ENCODE measurements at regions not wholly inside any gene's neighbourhood (a gene's known extent, or its start where the extent isn't known, plus 50 kb on each side); places are given as distances from the start of the nearest gene placed in this dataset.

- H2AFZ ChIP-seq (ENCODE audit: low read depth, low read length), result no peak overlapping the region
- no peak overlapping the region for H3K9ac ChIP-seq (ENCODE audit: low read length)
These were observed 286.1 kb downstream of the SHOX2 start for GRCh38 chr3:157820157-157820517.

DNA sequence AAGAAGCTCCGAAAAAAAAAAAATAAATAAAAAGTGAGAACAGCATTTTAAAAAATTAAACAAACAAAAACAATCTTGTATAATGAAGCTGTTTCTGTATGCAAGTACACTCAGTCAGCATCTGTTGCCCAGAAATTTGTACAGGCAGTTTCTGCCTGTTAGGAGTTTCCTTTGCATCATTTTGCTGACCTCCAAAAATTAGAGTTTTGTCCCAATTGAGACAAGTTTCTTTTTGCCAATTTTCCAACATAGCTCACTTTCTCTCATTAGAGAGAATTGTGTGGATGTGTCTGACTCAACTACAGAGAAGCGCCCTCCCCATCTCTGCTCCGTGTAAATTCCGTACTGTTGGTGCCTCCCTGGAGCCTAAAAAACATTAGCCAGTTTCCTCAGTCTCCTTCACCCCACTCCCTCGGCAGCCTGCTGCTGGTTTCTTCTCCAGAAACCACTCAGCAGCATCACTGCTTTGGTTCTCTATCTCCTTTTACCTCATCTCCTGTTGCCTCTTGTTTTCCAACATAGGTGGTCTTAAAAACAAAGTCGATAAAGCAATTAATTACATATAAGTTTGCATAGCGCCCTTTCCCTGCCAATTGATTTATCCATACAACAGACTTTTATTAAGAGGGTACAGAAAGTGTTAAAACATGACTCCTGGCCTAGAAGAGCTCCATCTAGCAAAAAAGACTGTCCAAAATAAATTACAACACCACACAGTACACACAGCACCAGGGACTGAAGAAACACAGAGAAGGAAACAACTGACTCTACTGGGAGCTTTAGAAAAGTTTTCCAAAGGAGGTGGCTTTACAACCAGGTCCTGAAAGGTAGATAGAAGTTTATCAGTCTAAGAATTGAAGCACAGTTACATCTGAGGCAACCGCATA, 286.7 kb downstream of the SHOX2 start:
- Histone ChIP-seq H3K79me2 (replicated peaks; ENCODE audit: insufficient read depth, low read length) (no peaks in the 10 kb centered on the region), H3K4me3 (ENCODE audit: low read length) (no peak overlapping the region), H3F3A (ENCODE audit: insufficient read depth, low read length, poor library complexity, severe bottlenecking) (no peaks in the 10 kb centered on the region), H4K20me1 (ENCODE audit: insufficient read depth) (no peaks in the 10 kb centered on the region), H3K36me3 (ENCODE audit: insufficient read depth, low read length) (no peaks in the 10 kb centered on the region), H2AFZ (ENCODE audit: low read depth, low read length) (no peak overlapping the region), H3K4me2 (ENCODE audit: low read length) (no peak overlapping the region), H3K9me2 (ENCODE audit: insufficient read depth, low read length) (no peaks in the 10 kb centered on the region), H3K27me3 (ENCODE audit: insufficient read depth, low read depth, low read length) (no peaks in the 10 kb centered on the region), H3K9me3 (ENCODE audit: low read length) (no peaks in the 10 kb centered on the region), H3K9ac (ENCODE audit: low read length) (no peak overlapping the region), H3K27ac (ENCODE audit: low read length) (no peak overlapping the region)
- TF ChIP-seq SMC3 (conservative IDR thresholded peaks at IDR 0.05; ENCODE audit: poor library complexity) (no peak), EZH2 (IDR thresholded peaks at IDR 0.05; ENCODE audit: borderline replicate concordance, insufficient read depth, low read length, poor library complexity, severe bottlenecking) (no peak), MXI1 (conservative IDR thresholded peaks at IDR 0.05; ENCODE audit: poor library complexity, severe bottlenecking) (no peak), TAF1 (IDR thresholded peaks at IDR 0.05; ENCODE audit: low read depth) (no peak), EP300 (conservative IDR thresholded peaks at IDR 0.05; ENCODE audit: poor library complexity, severe bottlenecking) (no peak)
- TF ChIP-seq, protein P1, sequence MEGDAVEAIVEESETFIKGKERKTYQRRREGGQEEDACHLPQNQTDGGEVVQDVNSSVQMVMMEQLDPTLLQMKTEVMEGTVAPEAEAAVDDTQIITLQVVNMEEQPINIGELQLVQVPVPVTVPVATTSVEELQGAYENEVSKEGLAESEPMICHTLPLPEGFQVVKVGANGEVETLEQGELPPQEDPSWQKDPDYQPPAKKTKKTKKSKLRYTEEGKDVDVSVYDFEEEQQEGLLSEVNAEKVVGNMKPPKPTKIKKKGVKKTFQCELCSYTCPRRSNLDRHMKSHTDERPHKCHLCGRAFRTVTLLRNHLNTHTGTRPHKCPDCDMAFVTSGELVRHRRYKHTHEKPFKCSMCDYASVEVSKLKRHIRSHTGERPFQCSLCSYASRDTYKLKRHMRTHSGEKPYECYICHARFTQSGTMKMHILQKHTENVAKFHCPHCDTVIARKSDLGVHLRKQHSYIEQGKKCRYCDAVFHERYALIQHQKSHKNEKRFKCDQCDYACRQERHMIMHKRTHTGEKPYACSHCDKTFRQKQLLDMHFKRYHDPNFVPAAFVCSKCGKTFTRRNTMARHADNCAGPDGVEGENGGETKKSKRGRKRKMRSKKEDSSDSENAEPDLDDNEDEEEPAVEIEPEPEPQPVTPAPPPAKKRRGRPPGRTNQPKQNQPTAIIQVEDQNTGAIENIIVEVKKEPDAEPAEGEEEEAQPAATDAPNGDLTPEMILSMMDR (IDR thresholded peaks at IDR 0.05; ENCODE audit: poor library complexity, severe bottlenecking), result no peak

More at GRCh38 chr3:157820157-157820517, 286.1 kb downstream of the SHOX2 start:
- Histone ChIP-seq H4K20me1 (ENCODE audit: insufficient read depth) (no peaks in the 10 kb centered on the region), H3K27ac (ENCODE audit: low read length) (no peak overlapping the region), H3K36me3 (ENCODE audit: insufficient read depth, low read length) (no peaks in the 10 kb centered on the region), H3K9me2 (ENCODE audit: insufficient read depth, low read length) (no peaks in the 10 kb centered on the region), H3K79me2 (replicated peaks; ENCODE audit: insufficient read depth, low read length) (no peaks in the 10 kb centered on the region), H3K4me2 (ENCODE audit: low read length) (no peak overlapping the region), H3K4me3 (ENCODE audit: low read length) (no peak overlapping the region), H3F3A (ENCODE audit: insufficient read depth, low read length, poor library complexity, severe bottlenecking) (no peaks in the 10 kb centered on the region), H3K9me3 (ENCODE audit: low read length) (no peaks in the 10 kb centered on the region), H3K27me3 (ENCODE audit: insufficient read depth, low read depth, low read length) (no peaks in the 10 kb centered on the region)
- TF ChIP-seq SMC3 (conservative IDR thresholded peaks at IDR 0.05; ENCODE audit: poor library complexity) (no peak), EP300 (conservative IDR thresholded peaks at IDR 0.05; ENCODE audit: poor library complexity, severe bottlenecking) (no peak), MXI1 (conservative IDR thresholded peaks at IDR 0.05; ENCODE audit: poor library complexity, severe bottlenecking) (no peak), RAD21 (conservative IDR thresholded peaks at IDR 0.05) (no peak), POLR2AphosphoS5 (IDR thresholded peaks at IDR 0.05) (no peak), EZH2 (IDR thresholded peaks at IDR 0.05; ENCODE audit: borderline replicate concordance, insufficient read depth, low read length, poor library complexity, severe bottlenecking) (no peak), REST (IDR thresholded peaks at IDR 0.05; ENCODE audit: borderline replicate concordance) (no peak), TAF1 (IDR thresholded peaks at IDR 0.05; ENCODE audit: low read depth) (no peak)
- TF ChIP-seq, protein P1 (IDR thresholded peaks at IDR 0.05; ENCODE audit: poor library complexity, severe bottlenecking), result no peak
